Kidney epithelial cell (primary cell): ENCODE measurements at regions not wholly inside any gene's neighbourhood (a gene's known extent, or its start where the extent isn't known, plus 50 kb on each side); places are given as distances from the start of the nearest gene placed in this dataset.

Experiments used
- DNase-seq: peaks from one replicate; pipeline ENCODE4 v3.0.0-alpha.2; 2010; ENCODE audit warnings: low read depth
- H3K27me3 ChIP-seq: 2 replicates; pipeline ENCODE4 v1.6.0; 2011; ENCODE audit warnings: low read length; ENCODE audit not compliant: control insufficient read depth, insufficient read depth
- H3K36me3 ChIP-seq: 2 replicates; pipeline ENCODE4 v1.5.1; 2011; ENCODE audit warnings: low read length; ENCODE audit not compliant: control insufficient read depth, insufficient read depth
- H3K4me3 ChIP-seq: 2 replicates; pipeline ENCODE4 v1.5.1; 2011; ENCODE audit warnings: low read depth, mild to moderate bottlenecking, control low read depth, low read length
- TF ChIP-seq, protein P1 (sequence below): IDR thresholded peaks from 2 replicates; pipeline ENCODE4 v1.5.1; 2011; ENCODE audit warnings: mild to moderate bottlenecking, moderate library complexity, low read length, control low read depth, inconsistent platforms; ENCODE audit not compliant: insufficient read depth, poor library complexity, severe bottlenecking

GRCh38 chr14:25551674-25552073 lies 501.7 kb upstream of the STXBP6 start:
- Histone ChIP-seq H3K36me3 (no peaks in the 10 kb centered on the region), H3K27me3 (no peaks in the 10 kb centered on the region), H3K4me3 (no peak overlapping the region)
- TF ChIP-seq, protein P1, sequence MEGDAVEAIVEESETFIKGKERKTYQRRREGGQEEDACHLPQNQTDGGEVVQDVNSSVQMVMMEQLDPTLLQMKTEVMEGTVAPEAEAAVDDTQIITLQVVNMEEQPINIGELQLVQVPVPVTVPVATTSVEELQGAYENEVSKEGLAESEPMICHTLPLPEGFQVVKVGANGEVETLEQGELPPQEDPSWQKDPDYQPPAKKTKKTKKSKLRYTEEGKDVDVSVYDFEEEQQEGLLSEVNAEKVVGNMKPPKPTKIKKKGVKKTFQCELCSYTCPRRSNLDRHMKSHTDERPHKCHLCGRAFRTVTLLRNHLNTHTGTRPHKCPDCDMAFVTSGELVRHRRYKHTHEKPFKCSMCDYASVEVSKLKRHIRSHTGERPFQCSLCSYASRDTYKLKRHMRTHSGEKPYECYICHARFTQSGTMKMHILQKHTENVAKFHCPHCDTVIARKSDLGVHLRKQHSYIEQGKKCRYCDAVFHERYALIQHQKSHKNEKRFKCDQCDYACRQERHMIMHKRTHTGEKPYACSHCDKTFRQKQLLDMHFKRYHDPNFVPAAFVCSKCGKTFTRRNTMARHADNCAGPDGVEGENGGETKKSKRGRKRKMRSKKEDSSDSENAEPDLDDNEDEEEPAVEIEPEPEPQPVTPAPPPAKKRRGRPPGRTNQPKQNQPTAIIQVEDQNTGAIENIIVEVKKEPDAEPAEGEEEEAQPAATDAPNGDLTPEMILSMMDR: no peak
- no peak for DNase-seq

GRCh38 chr14:25546826-25547225 lies 496.9 kb upstream of the STXBP6 start:
- H3K27me3 ChIP-seq: no peaks in the 10 kb centered on the region
- TF ChIP-seq, protein P1: no peak
- H3K4me3 ChIP-seq: no peak overlapping the region

GRCh38 chr14:25537846-25538455 lies 488.0 kb upstream of the STXBP6 start:
- no peaks in the 10 kb centered on the region for H3K36me3 ChIP-seq
- TF ChIP-seq, protein P1: peak; percentile 73
- no peak for DNase-seq
- no peak overlapping the region for H3K4me3 ChIP-seq
- no peaks in the 10 kb centered on the region for H3K27me3 ChIP-seq

More at GRCh38 chr14:25546826-25547225, 496.9 kb upstream of the STXBP6 start:
- no peaks in the 10 kb centered on the region for H3K36me3 ChIP-seq
- no peak for DNase-seq

GRCh38 chr14:25526290-25526689 lies 476.3 kb upstream of the STXBP6 start:
- DNase-seq: no peak
- Histone ChIP-seq H3K27me3 (no peaks in the 10 kb centered on the region), H3K4me3 (no peak overlapping the region), H3K36me3 (no peaks in the 10 kb centered on the region)
- TF ChIP-seq, protein P1: no peak

GRCh38 chr14:25522926-25523325 lies 473.0 kb upstream of the STXBP6 start:
- Histone ChIP-seq H3K4me3 (no peak overlapping the region), H3K36me3 (no peaks in the 10 kb centered on the region), H3K27me3 (no peaks in the 10 kb centered on the region)
- no peak for DNase-seq
- TF ChIP-seq, protein P1: no peak

- no peak for DNase-seq
- H3K36me3 ChIP-seq: no peaks in the 10 kb centered on the region
- no peaks in the 10 kb centered on the region for H3K27me3 ChIP-seq
- no peak overlapping the region for H3K4me3 ChIP-seq
- TF ChIP-seq, protein P1: no peak
Observed at GRCh38 chr14:25522116-25522515, 472.2 kb upstream of the STXBP6 start.
